ENCODE measurements at regions not wholly inside any gene's neighbourhood (a gene's known extent, or its start where the extent isn't known, plus 50 kb on each side); places are given as distances from the start of the nearest gene placed in this dataset.

DNA sequence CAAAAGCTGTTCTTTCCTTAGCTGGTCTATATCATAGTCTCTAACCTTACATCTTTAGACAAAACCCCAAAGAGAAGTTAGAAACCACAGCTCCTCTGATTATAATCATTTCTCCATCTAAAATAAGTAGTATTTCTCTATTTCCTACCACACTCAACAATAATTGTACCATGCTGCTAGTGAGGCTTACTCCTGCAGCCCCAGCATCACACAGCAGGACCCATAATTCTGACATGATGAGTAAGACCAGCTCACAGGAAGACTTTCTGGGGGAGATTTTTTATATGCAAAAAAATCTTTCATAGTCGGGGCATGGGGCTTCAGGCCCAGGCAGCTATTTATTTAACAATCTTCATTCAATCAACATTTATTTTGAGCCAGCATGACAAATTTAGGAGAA is 441.6 kb downstream of the DYNC2H1 start:
- no peak for TF ChIP-seq EZH2phosphoT487 (IDR thresholded peaks at IDR 0.05; ENCODE audit: borderline replicate concordance, low read depth, low read length)
- TF ChIP-seq, protein P1, sequence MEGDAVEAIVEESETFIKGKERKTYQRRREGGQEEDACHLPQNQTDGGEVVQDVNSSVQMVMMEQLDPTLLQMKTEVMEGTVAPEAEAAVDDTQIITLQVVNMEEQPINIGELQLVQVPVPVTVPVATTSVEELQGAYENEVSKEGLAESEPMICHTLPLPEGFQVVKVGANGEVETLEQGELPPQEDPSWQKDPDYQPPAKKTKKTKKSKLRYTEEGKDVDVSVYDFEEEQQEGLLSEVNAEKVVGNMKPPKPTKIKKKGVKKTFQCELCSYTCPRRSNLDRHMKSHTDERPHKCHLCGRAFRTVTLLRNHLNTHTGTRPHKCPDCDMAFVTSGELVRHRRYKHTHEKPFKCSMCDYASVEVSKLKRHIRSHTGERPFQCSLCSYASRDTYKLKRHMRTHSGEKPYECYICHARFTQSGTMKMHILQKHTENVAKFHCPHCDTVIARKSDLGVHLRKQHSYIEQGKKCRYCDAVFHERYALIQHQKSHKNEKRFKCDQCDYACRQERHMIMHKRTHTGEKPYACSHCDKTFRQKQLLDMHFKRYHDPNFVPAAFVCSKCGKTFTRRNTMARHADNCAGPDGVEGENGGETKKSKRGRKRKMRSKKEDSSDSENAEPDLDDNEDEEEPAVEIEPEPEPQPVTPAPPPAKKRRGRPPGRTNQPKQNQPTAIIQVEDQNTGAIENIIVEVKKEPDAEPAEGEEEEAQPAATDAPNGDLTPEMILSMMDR (conservative IDR thresholded peaks at IDR 0.05; ENCODE audit: low read length) = no peak

All from OCI-LY7 (cell line).